ENCODE measurements at regions not wholly inside any gene's neighbourhood (a gene's known extent, or its start where the extent isn't known, plus 50 kb on each side); places are given as distances from the start of the nearest gene placed in this dataset.

DNA sequence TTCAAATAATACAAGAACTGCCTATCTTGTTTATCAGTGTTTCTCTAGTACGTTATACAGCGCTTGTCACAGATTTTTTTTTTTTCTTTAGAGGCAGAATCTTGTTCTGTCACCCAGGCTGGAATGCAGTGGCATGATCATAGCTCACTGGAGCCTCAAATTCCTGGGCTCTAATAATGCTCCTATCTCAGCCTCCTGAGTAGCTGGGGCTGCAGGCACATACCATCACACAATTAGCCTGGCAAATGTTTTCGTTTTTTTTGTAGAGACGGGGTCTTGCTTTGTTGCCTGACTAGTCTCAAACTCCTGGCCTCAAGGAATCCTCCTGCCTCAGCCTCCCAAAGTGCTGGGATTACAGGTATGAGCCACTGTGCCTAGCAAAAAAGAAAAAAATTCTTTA is 66.0 kb upstream of the FREM2 start:
- WGBS (ENCODE audit: low lambda C conversion rate), result 45% methylated on average over 4 of the region's 4 CpGs
- TF ChIP-seq, protein P1, sequence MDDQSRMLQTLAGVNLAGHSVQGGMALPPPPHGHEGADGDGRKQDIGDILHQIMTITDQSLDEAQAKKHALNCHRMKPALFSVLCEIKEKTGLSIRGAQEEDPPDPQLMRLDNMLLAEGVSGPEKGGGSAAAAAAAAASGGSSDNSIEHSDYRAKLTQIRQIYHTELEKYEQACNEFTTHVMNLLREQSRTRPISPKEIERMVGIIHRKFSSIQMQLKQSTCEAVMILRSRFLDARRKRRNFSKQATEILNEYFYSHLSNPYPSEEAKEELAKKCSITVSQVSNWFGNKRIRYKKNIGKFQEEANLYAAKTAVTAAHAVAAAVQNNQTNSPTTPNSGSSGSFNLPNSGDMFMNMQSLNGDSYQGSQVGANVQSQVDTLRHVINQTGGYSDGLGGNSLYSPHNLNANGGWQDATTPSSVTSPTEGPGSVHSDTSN (IDR thresholded peaks at IDR 0.05), result no peak
- TF ChIP-seq TEAD4 (IDR thresholded peaks at IDR 0.05; ENCODE audit: borderline replicate concordance, insufficient read depth), result no peak
- POLR2A ChIA-PET, result no interaction called here
- Histone ChIP-seq H3F3A (replicated peaks; ENCODE audit: insufficient read depth) (no peaks in the 10 kb centered on the region), H3K4me3 (ENCODE audit: low read depth in 2 of 2, low read length in 1 of 2) (no peak overlapping the region), H3K9me3 (no peaks in the 10 kb centered on the region), H3K36me3 (replicated peaks in 1 of 2; ENCODE audit: control insufficient read depth in 1 of 2, insufficient read depth in 2 of 2, low read length in 1 of 2) (no peaks in the 10 kb centered on the region), H3K9me2 (no peaks in the 10 kb centered on the region), H2AFZ (ENCODE audit: low read depth) (no peak overlapping the region), H3K4me1 (ENCODE audit: control insufficient read depth in 1 of 2, insufficient read depth in 2 of 2, low read depth in 1 of 2, low read length in 1 of 2) (no peaks in the 10 kb centered on the region), H3K9ac (no peak overlapping the region), H4K20me1 (ENCODE audit: insufficient read depth) (no peaks in the 10 kb centered on the region), H3K79me2 (ENCODE audit: insufficient read depth) (no peaks in the 10 kb centered on the region), H3K27ac (ENCODE audit: low read depth in 2 of 2, low read length in 1 of 2) (no peak overlapping the region), H3K4me2 (no peak overlapping the region), H3K27me3 (ENCODE audit: insufficient read depth) (no peaks in the 10 kb centered on the region)
- DNase-seq, result no peak
- CTCF ChIA-PET, result no interaction called here

DNA sequence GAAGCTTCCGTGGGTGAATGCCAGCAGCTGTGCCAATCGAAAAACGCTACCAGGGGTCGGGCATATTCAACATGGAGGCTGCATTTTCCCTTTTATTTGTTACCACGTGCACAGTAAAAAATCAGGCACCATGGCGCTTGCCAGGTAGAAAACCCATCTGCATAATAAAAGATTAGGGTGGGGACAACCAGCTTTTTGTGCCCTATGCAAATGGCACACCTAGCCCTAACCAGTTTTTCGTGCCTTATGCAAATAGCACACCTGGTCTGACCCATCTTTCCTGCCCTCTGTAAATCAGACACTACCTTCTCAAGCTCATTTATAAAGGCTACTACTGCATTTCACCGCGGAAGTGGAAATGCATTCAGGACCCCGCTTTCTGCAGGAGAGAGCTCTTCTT is 62.1 kb upstream of the FREM2 start:
- Histone ChIP-seq H3K4me2 (no peak overlapping the region), H3K4me3 (ENCODE audit: low read depth in 2 of 2, low read length in 1 of 2) (no peak overlapping the region), H3F3A (replicated peaks; ENCODE audit: insufficient read depth) (no peaks in the 10 kb centered on the region), H3K9me3 (no peaks in the 10 kb centered on the region), H4K20me1 (ENCODE audit: insufficient read depth) (no peaks in the 10 kb centered on the region), H3K9ac (no peak overlapping the region), H3K4me1 (ENCODE audit: control insufficient read depth in 1 of 2, insufficient read depth in 2 of 2, low read depth in 1 of 2, low read length in 1 of 2) (no peaks in the 10 kb centered on the region), H3K9me2 (no peaks in the 10 kb centered on the region), H3K27me3 (ENCODE audit: insufficient read depth) (no peaks in the 10 kb centered on the region), H3K36me3 (replicated peaks in 1 of 2; ENCODE audit: control insufficient read depth in 1 of 2, insufficient read depth in 2 of 2, low read length in 1 of 2) (no peaks in the 10 kb centered on the region), H2AFZ (ENCODE audit: low read depth) (no peak overlapping the region), H3K27ac (ENCODE audit: low read depth in 2 of 2, low read length in 1 of 2) (no peak overlapping the region), H3K79me2 (ENCODE audit: insufficient read depth) (no peaks in the 10 kb centered on the region)
- 41% methylated on average over 9 of the region's 10 CpGs for WGBS (ENCODE audit: low lambda C conversion rate)
- POLR2A ChIA-PET, result no interaction called here
- CTCF ChIA-PET, result no interaction called here
- TF ChIP-seq RAD21 (IDR thresholded peaks at IDR 0.05; ENCODE audit: low read length), result no peak
- TF ChIP-seq EZH2phosphoT487 (IDR thresholded peaks at IDR 0.05; ENCODE audit: borderline replicate concordance, low read depth), result no peak
- no peak for TF ChIP-seq FOSL2 (IDR thresholded peaks at IDR 0.05; ENCODE audit: borderline replicate concordance, low read depth)
- TF ChIP-seq CHD2 (IDR thresholded peaks at IDR 0.05; ENCODE audit: low read length, partially characterized antibody), result no peak
- no peak for DNase-seq

DNA sequence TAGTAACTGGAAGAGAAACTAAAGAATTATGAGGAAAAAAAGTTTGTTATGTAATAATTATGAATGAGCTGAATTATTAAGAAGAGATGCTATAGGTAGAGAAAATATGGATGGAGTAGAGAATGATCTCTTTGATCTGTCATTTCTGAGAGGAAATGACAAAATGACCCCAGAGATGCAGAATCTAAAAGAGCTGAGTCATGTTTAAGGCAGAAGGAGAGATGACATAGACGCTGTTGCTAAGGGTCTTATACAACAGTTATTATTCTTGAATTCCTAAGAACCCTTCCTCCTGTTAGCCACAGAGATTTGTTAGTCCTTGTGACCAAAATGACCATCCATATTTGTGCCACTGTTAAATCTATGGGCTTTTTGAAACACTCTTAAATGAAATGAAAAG is 58.3 kb upstream of the FREM2 start:
- H3K27me3 ChIP-seq (ENCODE audit: insufficient read depth), result no peaks in the 10 kb centered on the region
- ChIA-PET CTCF (no interaction called here), POLR2A (no interaction called here)
- no peak overlapping the region for H3K27ac ChIP-seq (ENCODE audit: low read depth in 2 of 2, low read length in 1 of 2)
- 47% methylated on average over 1 of the region's 1 CpG for WGBS (ENCODE audit: low lambda C conversion rate)
- no peaks in the 10 kb centered on the region for H3K36me3 ChIP-seq (replicated peaks in 1 of 2; ENCODE audit: control insufficient read depth in 1 of 2, insufficient read depth in 2 of 2, low read length in 1 of 2)
- no peak overlapping the region for H2AFZ ChIP-seq (ENCODE audit: low read depth)
- H3K4me1 ChIP-seq (ENCODE audit: control insufficient read depth in 1 of 2, insufficient read depth in 2 of 2, low read depth in 1 of 2, low read length in 1 of 2), result no peaks in the 10 kb centered on the region
- no peak overlapping the region for H3K9ac ChIP-seq
- no peaks in the 10 kb centered on the region for H3K9me2 ChIP-seq
- no peak overlapping the region for H3K4me2 ChIP-seq
- H3K79me2 ChIP-seq (ENCODE audit: insufficient read depth), result no peaks in the 10 kb centered on the region
- H3F3A ChIP-seq (replicated peaks; ENCODE audit: insufficient read depth), result no peaks in the 10 kb centered on the region
- H3K4me3 ChIP-seq (ENCODE audit: low read depth in 2 of 2, low read length in 1 of 2), result no peak overlapping the region
- H3K9me3 ChIP-seq, result no peaks in the 10 kb centered on the region
- no peak for DNase-seq
- no peaks in the 10 kb centered on the region for H4K20me1 ChIP-seq (ENCODE audit: insufficient read depth)
- TF ChIP-seq TAF1 (IDR thresholded peaks at IDR 0.05; ENCODE audit: borderline replicate concordance, low read depth, low read length) (no peak), EZH2phosphoT487 (IDR thresholded peaks at IDR 0.05; ENCODE audit: borderline replicate concordance, low read depth) (no peak)
- TF ChIP-seq, protein P1 (IDR thresholded peaks at IDR 0.05), result no peak
- TF ChIP-seq, protein P2, sequence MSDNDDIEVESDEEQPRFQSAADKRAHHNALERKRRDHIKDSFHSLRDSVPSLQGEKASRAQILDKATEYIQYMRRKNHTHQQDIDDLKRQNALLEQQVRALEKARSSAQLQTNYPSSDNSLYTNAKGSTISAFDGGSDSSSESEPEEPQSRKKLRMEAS (IDR thresholded peaks at IDR 0.05; ENCODE audit: low read depth), result no peak

All from SK-N-SH (cell line).